T-helper 2 cell (primary cell): ENCODE measurements at regions not wholly inside any gene's neighbourhood (a gene's known extent, or its start where the extent isn't known, plus 50 kb on each side); places are given as distances from the start of the nearest gene placed in this dataset.
"Not testable (repeated sequence)": the region's sequence is repeated elsewhere in the genome, so short reads cannot be mapped to it uniquely, and the experiment has no call there.

Experiments
- DNase-seq, 5 experiments: peaks; one replicate each; pipeline versions ENCODE4 v3.0.0 to v3.0.0-alpha.2; 2012 to 2022

GRCh38 chr11:39462506-39462905, 1996.9 kb downstream of the LRRC4C start:
- DNase-seq, result no peak

- no peak for DNase-seq
Measured at GRCh38 chr11:39461066-39461465, 1998.4 kb downstream of the LRRC4C start.

GRCh38 chr11:39459606-39460005, 1999.8 kb downstream of the LRRC4C start:
- DNase-seq, result no peak

GRCh38 chr11:39458481-39458880, 2001.0 kb downstream of the LRRC4C start:
- no peak for DNase-seq

- no peak for DNase-seq
Measured at GRCh38 chr11:39443424-39444022, 2015.9 kb downstream of the LRRC4C start.

- DNase-seq, result no peak
Measured at GRCh38 chr11:39442177-39442576, 2017.3 kb downstream of the LRRC4C start.

- DNase-seq, result no peak
Measured at GRCh38 chr11:39435641-39436040, 2023.8 kb downstream of the LRRC4C start.

- no peak for DNase-seq
Measured at GRCh38 chr11:39434466-39434865, 2025.0 kb downstream of the LRRC4C start.

- no peak for DNase-seq
Measured at GRCh38 chr11:39432929-39433328, 2026.5 kb downstream of the LRRC4C start.

- DNase-seq, result no peak
Measured at GRCh38 chr11:39425226-39425625, 2034.2 kb downstream of the LRRC4C start.

GRCh38 chr11:39412117-39412516, 2047.3 kb downstream of the LRRC4C start:
- no peak for DNase-seq

GRCh38 chr11:39385911-39386310, 2073.5 kb downstream of the LRRC4C start:
- no peak for DNase-seq

- peak in 1 of 5 experiments; percentile 44 for DNase-seq
Measured at GRCh38 chr11:39374963-39375698, 2084.3 kb downstream of the LRRC4C start.

- peak in 1 of 5 experiments; percentile 85 for DNase-seq
Measured at GRCh38 chr11:39367534-39367933, 2091.9 kb downstream of the LRRC4C start.

- DNase-seq, result peak in 1 of 5 experiments; percentile 41
Measured at GRCh38 chr11:39365809-39366436, 2093.5 kb downstream of the LRRC4C start.

GRCh38 chr11:39363571-39363970, 2095.9 kb downstream of the LRRC4C start:
- no peak for DNase-seq

- DNase-seq, result no peak
Measured at GRCh38 chr11:39361557-39361956, 2097.9 kb downstream of the LRRC4C start.

GRCh38 chr11:39345834-39346442, 2113.5 kb downstream of the LRRC4C start:
- DNase-seq, result no peak

GRCh38 chr11:39341461-39341860, 2118.0 kb downstream of the LRRC4C start:
- DNase-seq, result no peak

GRCh38 chr11:39333006-39333405, 2126.4 kb downstream of the LRRC4C start:
- not testable (repeated sequence) for DNase-seq

- DNase-seq, result no peak
Measured at GRCh38 chr11:39327302-39327701, 2132.2 kb downstream of the LRRC4C start.

- not testable (repeated sequence) for DNase-seq
Measured at GRCh38 chr11:39311888-39312287, 2147.6 kb downstream of the LRRC4C start.

GRCh38 chr11:39304586-39304985, 2154.9 kb downstream of the LRRC4C start:
- DNase-seq, result no peak

- no peak for DNase-seq
Measured at GRCh38 chr11:39294648-39295047, 2164.8 kb downstream of the LRRC4C start.
